Panc1 (cell line): ENCODE measurements at regions not wholly inside any gene's neighbourhood (a gene's known extent, or its start where the extent isn't known, plus 50 kb on each side); places are given as distances from the start of the nearest gene placed in this dataset.

Experiments used
- ATAC-seq: fragments of 200-7000 bp; cut with Tn5 transposase; 2 replicates; pipeline ENCODE4 v1.9.1; 2020; ENCODE audit warnings: mild to moderate bottlenecking, moderate library complexity
- BruUV-seq: library from RNA; stranded (reverse); fragments of 400-500 nt; replicated peaks from 2 replicates; lab custom pipeline; 2021; lab: Mats Ljungman, UMichigan
- CTCF ChIA-PET: fragments of 300-600 bp; sonication (Branson Sonifier 250); formaldehyde crosslinking; loops from one replicate; lab custom pipeline; 2022; ENCODE audit warnings: antibody characterized with exemption; lab: Charles Lee
- POLR2A ChIA-PET: fragments of 300-600 bp; sonication (Branson Sonifier 250); formaldehyde crosslinking; loops from one replicate; lab custom pipeline; 2022; ENCODE audit warnings: antibody characterized with exemption; lab: Charles Lee
- DNase-seq: peaks from one replicate; pipeline ENCODE4 v3.0.0-alpha.2; 2010; ENCODE audit warnings: low read depth, low spot score
- H3K27ac ChIP-seq: 2 replicates; pipeline ENCODE4 v1.5.1; 2011; ENCODE audit warnings: mild to moderate bottlenecking, low read length, inconsistent platforms
- H3K27me3 ChIP-seq: fragments of 200-500 bp; sonication (Bioruptor generic); 2 replicates; pipeline ENCODE4 v1.6.0; 2014; ENCODE audit warnings: low read length, inconsistent platforms; ENCODE audit not compliant: control insufficient read depth, insufficient read depth
- H3K36me3 ChIP-seq: fragments of 200-500 bp; sonication (Bioruptor generic); 2 replicates; pipeline ENCODE4 v1.5.1; 2014; ENCODE audit warnings: inconsistent platforms, mild to moderate bottlenecking, low read length, moderate library complexity; ENCODE audit not compliant: control insufficient read depth, insufficient read depth
- H3K4me1 ChIP-seq: 2 replicates; pipeline ENCODE4 v1.5.1; 2011; ENCODE audit warnings: inconsistent platforms, mild to moderate bottlenecking, low read length, moderate library complexity; ENCODE audit not compliant: control insufficient read depth, insufficient read depth
- H3K4me3 ChIP-seq, 2 experiments: 2 replicates each; pipeline ENCODE4 v1.5.1; 2011 to 2012; ENCODE audit warnings: low read depth in 2 of 2, low read length in 2 of 2, mild to moderate bottlenecking in 2 of 2, inconsistent platforms in 1 of 2, moderate library complexity in 1 of 2
- H3K9me3 ChIP-seq: fragments of 200-500 bp; sonication (Bioruptor generic); 2 replicates; pipeline ENCODE4 v1.5.1; 2014; ENCODE audit warnings: low read depth, mild to moderate bottlenecking, inconsistent platforms, low read length, moderate library complexity; ENCODE audit not compliant: control insufficient read depth, insufficient read depth
- CTCF ChIP-seq: fragments of 450-650 bp; IDR thresholded peaks from 2 replicates; pipeline ENCODE4 v1.5.1; 2017; ENCODE audit warnings: mild to moderate bottlenecking
- POLR2AphosphoS5 ChIP-seq: IDR thresholded peaks from 2 replicates; pipeline ENCODE4 v1.6.1; 2012; ENCODE audit warnings: mild to moderate bottlenecking, low read depth, low read length, moderate library complexity
- REST ChIP-seq, 2 experiments: IDR thresholded peaks; 2 replicates each; pipeline ENCODE4 v1.6.1; 2011 to 2012; ENCODE audit warnings: low read depth in 2 of 2, control low read depth in 1 of 2, low read length in 1 of 2, mild to moderate bottlenecking in 1 of 2, moderate library complexity in 1 of 2; ENCODE audit not compliant: insufficient read depth in 1 of 2
- SIN3A ChIP-seq: IDR thresholded peaks from 2 replicates; pipeline ENCODE4 v1.6.1; 2012; ENCODE audit warnings: low read depth, mild to moderate bottlenecking, low read length, moderate library complexity, borderline replicate concordance; ENCODE audit not compliant: insufficient read depth
- TCF7L2 ChIP-seq: IDR thresholded peaks from 2 replicates; pipeline ENCODE4 v1.6.1; 2011; ENCODE audit warnings: mild to moderate bottlenecking, low read depth, low read length, inconsistent platforms
- in situ Hi-C: cut with HindIII; loops from 2 replicates; pipeline ENCODE4 v1.10.0; 2016; ENCODE audit warnings: low sequenced_read_pairs, low pct_unique_long_range_greater_than_20kb
- intact Hi-C: fragments of 100-400 bp; cut with micrococcal nuclease; formaldehyde crosslinking; loops from one replicate; pipeline ENCODE4 v1.10.0; 2022; ENCODE audit not compliant: unreplicated experiment

- TF ChIP-seq CTCF: no peak
- no peak for TF ChIP-seq POLR2AphosphoS5
- TF ChIP-seq SIN3A: no peak
- no peak for TF ChIP-seq REST (IDR thresholded peaks at IDR 0.05; ENCODE audit: insufficient read depth in 1 of 2, low read depth in 2 of 2, low read length in 1 of 2)
- no peak for TF ChIP-seq TCF7L2
- BruUV-seq: no TSS peak
- H3K4me1 ChIP-seq: no peaks in the 10 kb centered on the region
- no peaks in the 10 kb centered on the region for H3K36me3 ChIP-seq
- no peaks in the 10 kb centered on the region for H3K27me3 ChIP-seq
- H3K27ac ChIP-seq: no peak overlapping the region
- H3K9me3 ChIP-seq: no peaks in the 10 kb centered on the region
- ATAC-seq (no peak), DNase-seq (no peak)
- intact Hi-C loops (no loop called here), in situ Hi-C loops (no loop called here)
- ChIA-PET CTCF (no interaction called here), POLR2A (no interaction called here)
- no peak overlapping the region for H3K4me3 ChIP-seq
Observed at GRCh38 chr14:34180869-34181268, 230.0 kb upstream of the EGLN3 start.

- H3K27ac ChIP-seq: no peak overlapping the region
- TF ChIP-seq POLR2AphosphoS5 (no peak), REST (IDR thresholded peaks at IDR 0.05; ENCODE audit: insufficient read depth in 1 of 2, low read depth in 2 of 2, low read length in 1 of 2) (no peak), TCF7L2 (no peak), CTCF (no peak), SIN3A (no peak)
Observed at GRCh38 chr14:34180434-34180833, 229.6 kb upstream of the EGLN3 start.

More at GRCh38 chr14:34180434-34180833, 229.6 kb upstream of the EGLN3 start:
- POLR2A ChIA-PET: no interaction called here
- no peaks in the 10 kb centered on the region for H3K36me3 ChIP-seq
- ATAC-seq (no peak), DNase-seq (no peak)
- no peak overlapping the region for H3K4me3 ChIP-seq
- in situ Hi-C loops (no loop called here), intact Hi-C loops (no loop called here)
- CTCF ChIA-PET: no interaction called here
- H3K4me1 ChIP-seq: no peaks in the 10 kb centered on the region
- BruUV-seq: no TSS peak
- no peaks in the 10 kb centered on the region for H3K9me3 ChIP-seq
- no peaks in the 10 kb centered on the region for H3K27me3 ChIP-seq
